Choroid plexus epithelial cell (primary cell): ENCODE measurements at regions not wholly inside any gene's neighbourhood (a gene's known extent, or its start where the extent isn't known, plus 50 kb on each side); places are given as distances from the start of the nearest gene placed in this dataset.

Experiments
- DNase-seq: peaks from one replicate; pipeline ENCODE4 v3.0.0-alpha.2; 2010; ENCODE audit warnings: low read depth
- H3K4me3 ChIP-seq: 2 replicates; pipeline ENCODE4 v1.5.1; 2011; ENCODE audit warnings: low read depth, mild to moderate bottlenecking, control low read depth, low read length, moderate library complexity
- TF ChIP-seq, protein P1 (sequence below): conservative IDR thresholded peaks from 2 replicates; pipeline ENCODE4 v1.5.1; 2011; ENCODE audit warnings: low read depth, mild to moderate bottlenecking, control low read depth, inconsistent platforms, low read length, moderate library complexity

DNA sequence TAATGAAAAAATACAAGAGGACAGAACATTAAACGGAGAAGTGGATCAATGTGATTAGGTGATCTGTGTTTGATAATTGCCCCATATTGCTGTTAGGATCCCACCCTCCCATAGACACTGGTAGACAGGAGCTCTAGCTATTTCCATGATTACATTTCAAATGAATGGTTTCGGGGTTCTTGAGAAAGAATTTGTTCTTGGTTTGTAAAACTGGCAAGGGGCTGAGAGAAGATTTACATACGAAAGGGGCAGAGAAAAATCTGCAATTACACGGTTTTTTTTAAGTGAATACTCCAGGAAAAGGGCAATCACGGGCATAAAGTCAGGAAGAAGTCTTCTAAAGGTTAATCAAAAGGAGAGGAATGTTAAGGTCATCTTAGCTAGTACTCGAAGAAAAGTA, 2125.7 kb upstream of the PCDH20 start:
- TF ChIP-seq, protein P1, sequence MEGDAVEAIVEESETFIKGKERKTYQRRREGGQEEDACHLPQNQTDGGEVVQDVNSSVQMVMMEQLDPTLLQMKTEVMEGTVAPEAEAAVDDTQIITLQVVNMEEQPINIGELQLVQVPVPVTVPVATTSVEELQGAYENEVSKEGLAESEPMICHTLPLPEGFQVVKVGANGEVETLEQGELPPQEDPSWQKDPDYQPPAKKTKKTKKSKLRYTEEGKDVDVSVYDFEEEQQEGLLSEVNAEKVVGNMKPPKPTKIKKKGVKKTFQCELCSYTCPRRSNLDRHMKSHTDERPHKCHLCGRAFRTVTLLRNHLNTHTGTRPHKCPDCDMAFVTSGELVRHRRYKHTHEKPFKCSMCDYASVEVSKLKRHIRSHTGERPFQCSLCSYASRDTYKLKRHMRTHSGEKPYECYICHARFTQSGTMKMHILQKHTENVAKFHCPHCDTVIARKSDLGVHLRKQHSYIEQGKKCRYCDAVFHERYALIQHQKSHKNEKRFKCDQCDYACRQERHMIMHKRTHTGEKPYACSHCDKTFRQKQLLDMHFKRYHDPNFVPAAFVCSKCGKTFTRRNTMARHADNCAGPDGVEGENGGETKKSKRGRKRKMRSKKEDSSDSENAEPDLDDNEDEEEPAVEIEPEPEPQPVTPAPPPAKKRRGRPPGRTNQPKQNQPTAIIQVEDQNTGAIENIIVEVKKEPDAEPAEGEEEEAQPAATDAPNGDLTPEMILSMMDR: no peak
- no peak for DNase-seq
- no peak overlapping the region for H3K4me3 ChIP-seq

DNA sequence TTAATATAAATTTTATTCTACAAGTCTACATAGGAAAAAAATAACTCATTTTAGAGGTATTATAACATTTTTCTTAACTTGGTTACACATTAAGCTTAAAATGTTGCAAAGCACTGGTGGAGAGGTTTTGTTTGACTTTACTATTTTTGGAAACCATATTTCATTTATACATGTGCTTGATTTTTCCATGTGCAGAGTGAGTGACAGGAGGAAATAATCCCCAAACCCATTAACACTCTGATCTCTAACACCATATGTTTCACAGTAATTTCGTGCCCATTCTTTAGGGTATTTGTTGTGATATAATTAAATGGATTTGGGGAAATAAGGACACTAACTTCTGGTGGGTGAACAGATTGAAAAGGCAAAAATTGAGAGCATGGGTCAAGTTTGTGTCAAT, 2124.4 kb upstream of the PCDH20 start:
- no peak overlapping the region for H3K4me3 ChIP-seq
- TF ChIP-seq, protein P1: no peak
- no peak for DNase-seq

DNA sequence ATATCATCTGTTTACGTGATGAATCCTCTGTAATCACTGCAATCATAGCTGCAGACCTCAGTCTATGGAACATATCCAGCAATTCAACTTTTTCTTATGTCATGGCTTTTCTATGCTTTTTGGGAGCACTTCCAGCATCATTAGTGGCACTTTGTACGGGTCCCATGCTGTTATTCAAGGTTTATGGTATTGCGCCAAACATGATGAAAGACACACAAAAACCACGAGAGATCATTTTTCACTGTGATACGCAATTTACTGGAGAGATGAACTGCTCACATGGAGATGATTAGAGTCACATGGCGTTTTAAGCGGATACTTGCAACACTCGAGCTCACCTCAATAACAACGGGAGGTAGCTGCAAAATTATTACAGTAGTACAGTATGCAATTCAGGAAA, 2101.7 kb upstream of the PCDH20 start:
- peak; percentile 95 for DNase-seq
- H3K4me3 ChIP-seq: no peak overlapping the region
- TF ChIP-seq, protein P1: no peak

DNA sequence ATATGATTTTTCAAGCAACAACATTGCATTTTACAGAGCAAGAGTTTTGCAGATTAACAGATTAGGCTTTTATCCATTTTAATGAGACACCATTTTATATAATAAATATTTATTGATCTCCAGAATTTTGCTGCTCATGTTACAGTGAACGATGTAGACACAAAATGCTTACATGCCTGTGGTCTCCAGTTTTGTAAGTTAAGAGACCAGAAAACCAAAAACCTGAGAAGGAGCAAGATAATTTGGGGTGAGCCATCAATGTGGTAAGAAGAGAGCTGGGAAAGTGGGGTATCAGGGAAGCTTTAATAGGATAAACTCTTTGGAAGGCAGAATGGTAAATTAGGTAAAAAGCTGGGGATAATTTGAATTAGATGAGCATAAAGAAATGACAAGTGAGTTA, 2100.5 kb upstream of the PCDH20 start:
- TF ChIP-seq, protein P1: no peak
- no peak overlapping the region for H3K4me3 ChIP-seq
- DNase-seq: peak; percentile 28

DNA sequence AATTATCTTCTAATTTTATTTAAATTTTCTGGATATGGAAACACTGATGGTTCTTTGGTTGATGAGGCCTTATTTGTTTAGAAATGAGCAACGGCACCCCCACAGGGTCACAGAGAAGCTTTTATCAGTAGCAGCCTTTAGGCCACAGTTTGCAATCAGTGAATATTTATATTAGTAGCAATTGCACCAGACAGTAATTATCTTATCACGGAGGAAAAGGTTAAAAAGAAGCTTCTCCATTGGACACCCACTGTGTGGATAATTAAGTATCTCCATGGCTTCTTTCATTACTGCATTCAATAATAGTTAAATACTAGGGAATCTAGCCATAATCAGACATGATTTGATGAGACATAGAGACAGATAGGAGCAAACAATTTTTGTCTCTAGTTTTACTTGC, 2099.2 kb upstream of the PCDH20 start:
- TF ChIP-seq, protein P1: no peak
- H3K4me3 ChIP-seq: no peak overlapping the region
- DNase-seq: no peak

DNA sequence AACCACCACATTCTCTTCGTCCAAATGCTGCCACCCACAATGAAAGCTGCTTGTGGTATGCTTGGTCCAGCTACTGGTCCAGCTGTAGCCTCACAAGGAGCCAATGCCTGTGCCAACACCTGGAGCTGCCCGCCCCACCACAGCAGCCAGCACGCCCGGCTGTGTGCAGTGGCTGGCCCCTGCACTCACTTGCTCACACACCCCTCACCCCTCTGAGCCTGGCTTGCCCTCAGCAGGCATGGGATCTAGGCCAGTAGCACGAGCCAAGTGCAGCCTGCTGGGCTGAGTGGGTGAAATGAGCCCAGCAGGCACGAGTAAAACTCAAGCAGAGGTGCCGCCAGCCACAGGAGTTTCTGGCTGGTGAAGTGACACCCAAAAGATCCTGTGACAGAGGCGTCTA, 2096.4 kb upstream of the PCDH20 start:
- no peak for DNase-seq
- TF ChIP-seq, protein P1: no peak
- H3K4me3 ChIP-seq: no peak overlapping the region

DNA sequence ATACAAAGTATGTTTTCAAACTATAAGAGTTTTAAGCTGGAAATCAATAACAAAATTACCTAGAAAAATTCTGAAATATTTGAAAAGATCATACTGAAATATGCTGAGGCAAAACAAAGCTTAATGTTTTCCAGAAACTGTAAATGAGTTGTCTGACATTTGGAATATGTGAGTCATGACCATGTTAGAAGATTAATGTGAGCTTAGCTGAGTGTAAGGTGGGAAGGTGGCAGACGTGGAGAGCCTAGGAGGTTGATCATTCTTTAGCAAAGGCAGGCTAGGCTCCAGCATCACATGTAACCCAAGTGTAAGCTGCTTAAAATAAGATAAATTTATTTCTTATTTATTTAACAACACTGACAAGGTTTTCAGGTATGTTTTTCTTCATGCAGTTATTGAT, 2086.1 kb upstream of the PCDH20 start:
- peak; percentile 48 for DNase-seq
- TF ChIP-seq, protein P1: no peak
- H3K4me3 ChIP-seq: no peak overlapping the region
